ENCODE measurements at regions not wholly inside any gene's neighbourhood (a gene's known extent, or its start where the extent isn't known, plus 50 kb on each side); places are given as distances from the start of the nearest gene placed in this dataset.
A peak's percentile ranks its signal among the peaks of the same experiment; 100 is the strongest.

DNA sequence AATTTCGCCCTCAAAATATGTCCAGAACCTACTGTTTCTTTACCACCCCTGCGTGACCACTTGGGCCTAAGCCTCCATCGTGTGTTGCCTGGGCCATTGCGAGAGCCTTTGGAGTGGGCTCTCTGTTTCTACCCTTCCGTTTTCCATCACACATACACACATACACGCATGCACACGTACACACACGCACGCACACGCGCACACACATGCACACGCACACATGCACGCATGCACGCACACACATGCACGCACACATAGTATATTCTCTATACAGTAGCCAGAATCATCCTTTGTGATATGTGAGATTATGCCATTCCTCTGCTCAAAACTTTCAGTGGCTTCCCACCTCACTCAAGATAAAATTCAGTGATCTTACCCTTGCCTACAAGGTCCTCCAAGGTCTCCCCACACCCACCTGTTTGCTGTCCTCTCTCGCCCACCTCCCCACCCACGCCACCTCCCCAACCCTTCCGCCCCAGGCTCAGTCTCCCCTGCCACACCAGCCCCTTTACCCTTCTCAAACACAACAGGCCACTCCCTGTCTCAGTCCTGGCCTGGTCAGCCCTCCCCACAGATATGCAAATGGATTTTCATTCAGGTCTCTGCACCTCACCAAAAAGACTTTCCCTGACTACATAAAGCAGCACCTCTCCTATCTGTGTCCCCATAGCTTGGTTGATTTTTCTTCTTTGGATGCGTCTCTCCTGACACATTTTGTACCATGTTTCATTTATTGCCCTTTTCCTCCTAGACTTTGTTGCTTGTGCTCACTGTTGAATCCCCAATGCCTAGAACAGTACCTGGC lies 559.6 kb downstream of the CD83 start:
- H2BK5ac ChIP-seq (ENCODE audit: insufficient read length, low read length): no peak overlapping the region
- H3K14ac ChIP-seq (ENCODE audit: insufficient read depth, low read length): no peak overlapping the region
- H3K9me3 Mint-ChIP-seq: no peaks in the 10 kb centered on the region
- H4K20me1 ChIP-seq (ENCODE audit: control insufficient read depth, insufficient read depth, insufficient read length): no peaks in the 10 kb centered on the region
- WGBS (ENCODE audit: extremely low coverage, insufficient read length, low lambda C conversion rate): no CpG with 5 or more reads among the region's 19 CpGs
- H3K56ac ChIP-seq (ENCODE audit: insufficient read length, low read depth, low read length): no peak overlapping the region
- H3K4ac ChIP-seq (ENCODE audit: low read depth, low read length): no peak overlapping the region
- H3K4me1 ChIP-seq (ENCODE audit: insufficient read depth, low read length): peaks cover 2% of the 10 kb centered on the region; the same call in 1 of the 2 replicates
- H4K91ac ChIP-seq (ENCODE audit: insufficient read length, low read depth, low read length): no peak overlapping the region
- H3K27me3 Mint-ChIP-seq (ENCODE audit: low read depth): no peaks in the 10 kb centered on the region
- no peak for DNase-seq
- TF ChIP-seq, protein P1, sequence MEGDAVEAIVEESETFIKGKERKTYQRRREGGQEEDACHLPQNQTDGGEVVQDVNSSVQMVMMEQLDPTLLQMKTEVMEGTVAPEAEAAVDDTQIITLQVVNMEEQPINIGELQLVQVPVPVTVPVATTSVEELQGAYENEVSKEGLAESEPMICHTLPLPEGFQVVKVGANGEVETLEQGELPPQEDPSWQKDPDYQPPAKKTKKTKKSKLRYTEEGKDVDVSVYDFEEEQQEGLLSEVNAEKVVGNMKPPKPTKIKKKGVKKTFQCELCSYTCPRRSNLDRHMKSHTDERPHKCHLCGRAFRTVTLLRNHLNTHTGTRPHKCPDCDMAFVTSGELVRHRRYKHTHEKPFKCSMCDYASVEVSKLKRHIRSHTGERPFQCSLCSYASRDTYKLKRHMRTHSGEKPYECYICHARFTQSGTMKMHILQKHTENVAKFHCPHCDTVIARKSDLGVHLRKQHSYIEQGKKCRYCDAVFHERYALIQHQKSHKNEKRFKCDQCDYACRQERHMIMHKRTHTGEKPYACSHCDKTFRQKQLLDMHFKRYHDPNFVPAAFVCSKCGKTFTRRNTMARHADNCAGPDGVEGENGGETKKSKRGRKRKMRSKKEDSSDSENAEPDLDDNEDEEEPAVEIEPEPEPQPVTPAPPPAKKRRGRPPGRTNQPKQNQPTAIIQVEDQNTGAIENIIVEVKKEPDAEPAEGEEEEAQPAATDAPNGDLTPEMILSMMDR (conservative IDR thresholded peaks at IDR 0.05): no peak
- H3K79me2 ChIP-seq (ENCODE audit: insufficient read depth, low read length): no peaks in the 10 kb centered on the region
- no peaks in the 10 kb centered on the region; a peak in 1 of 7 replicates for H3K36me3 Mint-ChIP-seq (ENCODE audit: insufficient read depth in 1 of 3, low read depth in 3 of 3)
- H3K4me1 Mint-ChIP-seq: peaks cover 12 to 14% of the 10 kb centered on the region in 2 experiments
- no peak overlapping the region for H2AK5ac ChIP-seq (ENCODE audit: insufficient read length, low read length)
- no peak overlapping the region for H2AFZ ChIP-seq (ENCODE audit: low read length)
- no peak overlapping the region for H2BK20ac ChIP-seq (ENCODE audit: low read depth, low read length, poor library complexity, severe bottlenecking)
- no peaks in the 10 kb centered on the region for H3K27me3 ChIP-seq (ENCODE audit: insufficient read depth, low read length)
- no peak overlapping the region for H4K5ac ChIP-seq (ENCODE audit: insufficient read length, low read depth, low read length)
- H2BK120ac ChIP-seq (ENCODE audit: low read depth, low read length, poor library complexity, severe bottlenecking): no peak overlapping the region
- H2BK12ac ChIP-seq (ENCODE audit: insufficient read length, low read depth, low read length): no peak overlapping the region
- H3K9ac ChIP-seq (ENCODE audit: extremely low read depth, insufficient read length, low read length): no peak overlapping the region
- H3K18ac ChIP-seq (ENCODE audit: insufficient read length, low read depth, low read length): no peak overlapping the region
- H3K23ac ChIP-seq (ENCODE audit: insufficient read length, low read depth, low read length): no peak overlapping the region
- H3K9me3 ChIP-seq (ENCODE audit: control insufficient read depth, low read depth, low read length): no peaks in the 10 kb centered on the region
- peak overlapping the region in 1 of 3 experiments; percentile 8; a peak in 2 of 7 replicates for H3K27ac Mint-ChIP-seq
- H3K23me2 ChIP-seq (ENCODE audit: insufficient read length, low read depth, low read length, poor library complexity, severe bottlenecking): no peaks in the 10 kb centered on the region
- no peak overlapping the region for H3K4me3 Mint-ChIP-seq
- no peak overlapping the region for H3K4me2 ChIP-seq (ENCODE audit: insufficient read depth, insufficient read length, low read length)
- no peaks in the 10 kb centered on the region for H3K79me1 ChIP-seq (ENCODE audit: insufficient read depth, low read depth, low read length, poor library complexity, severe bottlenecking)
- no peak overlapping the region for H3K27ac ChIP-seq (ENCODE audit: insufficient read length, low read depth, low read length)
- no peak overlapping the region for H3T11ph ChIP-seq (ENCODE audit: low read length)
- H2BK15ac ChIP-seq (ENCODE audit: low read depth, low read length): no peak overlapping the region
- H4K8ac ChIP-seq (replicated peaks; ENCODE audit: insufficient read length, low read depth, low read length): no peak overlapping the region
